DND-41 (cell line): ENCODE measurements at regions not wholly inside any gene's neighbourhood (a gene's known extent, or its start where the extent isn't known, plus 50 kb on each side); places are given as distances from the start of the nearest gene placed in this dataset.

Experiments
- ATAC-seq: fragments of 200-7000 bp; cut with Tn5 transposase; 3 replicates; pipeline ENCODE4 v1.9.1; 2021; ENCODE audit warnings: low read depth; ENCODE audit not compliant: insufficient read depth
- DNase-seq: peaks from one replicate; pipeline ENCODE4 v3.0.0-alpha.2; 2020
- H2AFZ ChIP-seq: 2 replicates; pipeline ENCODE4 v1.6.0; 2012; ENCODE audit warnings: low read depth, low read length
- H3K27ac ChIP-seq: 2 replicates; pipeline ENCODE4 v1.5.1; 2012; ENCODE audit warnings: low read length, inconsistent platforms
- H3K27me3 ChIP-seq: fragments of 200-600 bp; sonication (generic); 2 replicates; pipeline ENCODE4 v1.6.0; 2012; ENCODE audit warnings: low read length, mild to moderate bottlenecking, inconsistent platforms; ENCODE audit not compliant: insufficient read depth, poor library complexity
- H3K36me3 ChIP-seq: 2 replicates; pipeline ENCODE4 v1.5.1; 2012; ENCODE audit warnings: low read length, inconsistent platforms; ENCODE audit not compliant: insufficient read depth
- H3K4me1 ChIP-seq: 2 replicates; pipeline ENCODE4 v1.5.1; 2012; ENCODE audit warnings: mild to moderate bottlenecking, low read length; ENCODE audit not compliant: insufficient read depth
- H3K4me2 ChIP-seq: 2 replicates; pipeline ENCODE4 v1.6.0; 2012; ENCODE audit warnings: mild to moderate bottlenecking, moderate library complexity, low read length, inconsistent platforms; ENCODE audit not compliant: insufficient read depth
- H3K4me3 ChIP-seq, 2 experiments: fragments of 200-600 bp in 1 of 2; shearing (Covaris generic) in 1 of 2; 2 replicates each; pipeline ENCODE4 v1.5.1; 2012 to 2016; ENCODE audit warnings: inconsistent platforms in 2 of 2, low read length in 2 of 2, mild to moderate bottlenecking in 2 of 2, low read depth in 1 of 2, moderate library complexity in 1 of 2
- H3K79me2 ChIP-seq: 2 replicates; pipeline ENCODE4 v1.6.0; 2012; ENCODE audit warnings: low read length, inconsistent platforms; ENCODE audit not compliant: insufficient read depth
- H3K9ac ChIP-seq: 2 replicates; pipeline ENCODE4 v1.6.0; 2012; ENCODE audit warnings: low read depth, mild to moderate bottlenecking, inconsistent platforms, low read length, moderate library complexity
- H3K9me3 ChIP-seq: 2 replicates; pipeline ENCODE4 v1.5.1; 2012; ENCODE audit warnings: low read length, moderate library complexity, mild to moderate bottlenecking, inconsistent platforms; ENCODE audit not compliant: insufficient read depth, severe bottlenecking
- H4K20me1 ChIP-seq: 2 replicates; pipeline ENCODE4 v1.6.0; 2012; ENCODE audit warnings: low read length; ENCODE audit not compliant: insufficient read depth
- CTCF ChIP-seq: IDR thresholded peaks from 2 replicates; pipeline ENCODE4 v1.5.1; 2012; ENCODE audit warnings: borderline replicate concordance, low read length, moderate library complexity, mild to moderate bottlenecking; ENCODE audit not compliant: poor library complexity, severe bottlenecking; ENCODE audit errors: extremely low read depth
- EZH2 ChIP-seq: IDR thresholded peaks from 3 replicates; pipeline ENCODE4 v1.6.1; 2012; ENCODE audit warnings: borderline replicate concordance, low read depth, mild to moderate bottlenecking, moderate library complexity, low read length, inconsistent platforms; ENCODE audit not compliant: severe bottlenecking

- no peak for ATAC-seq
- no peak overlapping the region for H2AFZ ChIP-seq
- H3K4me1 ChIP-seq: no peaks in the 10 kb centered on the region
- no peak overlapping the region for H3K27ac ChIP-seq
- TF ChIP-seq EZH2 (no peak), CTCF (no peak)
- no peak overlapping the region for H3K4me3 ChIP-seq
- DNase-seq: no peak
- H3K9me3 ChIP-seq: no peaks in the 10 kb centered on the region
- no peaks in the 10 kb centered on the region for H3K79me2 ChIP-seq
- H4K20me1 ChIP-seq: peaks cover 12% of the 10 kb centered on the region; the same call in 1 of the 2 replicates
- H3K36me3 ChIP-seq: no peaks in the 10 kb centered on the region
- peaks cover 10% of the 10 kb centered on the region for H3K27me3 ChIP-seq
- H3K9ac ChIP-seq: no peak overlapping the region
- H3K4me2 ChIP-seq: no peak overlapping the region
Measured at GRCh38 chr20:57007171-57007540, 259.3 kb downstream of the BMP7 start.

- H3K27ac ChIP-seq: no peak overlapping the region
Measured at GRCh38 chr20:57008217-57008616, 258.2 kb downstream of the BMP7 start.

GRCh38 chr20:57009355-57009754, 257.1 kb downstream of the BMP7 start:
- DNase-seq (no peak), ATAC-seq (no peak)
- H4K20me1 ChIP-seq: 0 out of 2 replicates have a peak, but pooled peaks cover 8% of the 10 kb centered on the region
- H3K9me3 ChIP-seq: no peaks in the 10 kb centered on the region
- no peak overlapping the region for H3K9ac ChIP-seq
- H3K79me2 ChIP-seq: no peaks in the 10 kb centered on the region
- H3K4me1 ChIP-seq: no peaks in the 10 kb centered on the region
- H3K27me3 ChIP-seq: peaks cover 10% of the 10 kb centered on the region
- H2AFZ ChIP-seq: no peak overlapping the region
- H3K4me3 ChIP-seq: no peak overlapping the region
- H3K27ac ChIP-seq: no peak overlapping the region
- TF ChIP-seq EZH2 (no peak), CTCF (no peak)
- no peaks in the 10 kb centered on the region for H3K36me3 ChIP-seq
- H3K4me2 ChIP-seq: no peak overlapping the region

More at GRCh38 chr20:57008217-57008616, 258.2 kb downstream of the BMP7 start:
- ATAC-seq (no peak), DNase-seq (no peak)
- Histone ChIP-seq H2AFZ (no peak overlapping the region), H3K4me3 (no peak overlapping the region), H3K9me3 (no peaks in the 10 kb centered on the region), H3K4me1 (no peaks in the 10 kb centered on the region), H3K4me2 (no peak overlapping the region), H3K36me3 (no peaks in the 10 kb centered on the region), H3K27me3 (peaks cover 10% of the 10 kb centered on the region), H4K20me1 (0 out of 2 replicates have a peak, but pooled peaks cover 8% of the 10 kb centered on the region), H3K79me2 (no peaks in the 10 kb centered on the region), H3K9ac (no peak overlapping the region)
- TF ChIP-seq CTCF (no peak), EZH2 (no peak)

GRCh38 chr20:57009775-57010174, 256.7 kb downstream of the BMP7 start:
- H3K4me2 ChIP-seq: no peak overlapping the region
- H3K9ac ChIP-seq: no peak overlapping the region
- H4K20me1 ChIP-seq: 0 out of 2 replicates have a peak, but pooled peaks cover 8% of the 10 kb centered on the region
- H2AFZ ChIP-seq: no peak overlapping the region
- no peak for TF ChIP-seq EZH2
- no peak for TF ChIP-seq CTCF
- no peaks in the 10 kb centered on the region for H3K4me1 ChIP-seq
- DNase-seq: no peak
- H3K27me3 ChIP-seq: peaks cover 10% of the 10 kb centered on the region
- no peaks in the 10 kb centered on the region for H3K9me3 ChIP-seq
- no peak for ATAC-seq
- H3K27ac ChIP-seq: no peak overlapping the region
- H3K79me2 ChIP-seq: no peaks in the 10 kb centered on the region
- no peak overlapping the region for H3K4me3 ChIP-seq
- H3K36me3 ChIP-seq: no peaks in the 10 kb centered on the region
